GM12878 (cell line): ENCODE measurements at regions not wholly inside any gene's neighbourhood (a gene's known extent, or its start where the extent isn't known, plus 50 kb on each side); places are given as distances from the start of the nearest gene placed in this dataset.

ENCODE experiments used
- BCL11A ChIP-seq: IDR thresholded peaks from 2 replicates; pipeline ENCODE4 v1.6.1; 2011; ENCODE audit warnings: low read depth, low read length
- KDM1A ChIP-seq: fragments of 200-600 bp; sonication (generic); IDR thresholded peaks from 2 replicates; pipeline ENCODE4 v1.6.1; 2016; ENCODE audit warnings: borderline replicate concordance
- POLR2A ChIP-seq: IDR thresholded peaks from 2 replicates; pipeline ENCODE4 v1.6.1; 2011; ENCODE audit warnings: low read depth, mild to moderate bottlenecking, low read length
- SP1 ChIP-seq: IDR thresholded peaks from one replicate; pipeline ENCODE4 v1.6.1; 2011; ENCODE audit warnings: low read depth, low read length

GRCh38 chr3:22746221-22746620 lies 456.9 kb upstream of the UBE2E2 start:
- TF ChIP-seq BCL11A (no peak), SP1 (no peak), POLR2A (no peak), KDM1A (no peak)
